Stomach (tissue), 8 donors: ENCODE measurements at regions not wholly inside any gene's neighbourhood (a gene's known extent, or its start where the extent isn't known, plus 50 kb on each side); places are given as distances from the start of the nearest gene placed in this dataset.

Source experiments
- DNase-seq, 2 donors: peaks; one replicate each; pipeline versions ENCODE4 v3.0.0 to v3.0.0-alpha.2; 2013 to 2019
- H3K27ac ChIP-seq, 5 donors: fragments of 200-600 bp in 4 of 5; sonication (generic) in 4 of 5; one replicate each; pipeline ENCODE4 v1.5.1; 2013 to 2019; ENCODE audit warnings: mild to moderate bottlenecking in 1 of 5, moderate library complexity in 1 of 5
- H3K27me3 ChIP-seq, 3 donors: fragments of 200-600 bp; sonication (generic); one replicate each; pipeline ENCODE4 v1.5.1; 2017 to 2019; ENCODE audit warnings: mixed run types in 1 of 3
- H3K36me3 ChIP-seq, 4 donors: fragments of 200-600 bp; sonication (generic); 1 replicate in 3 of 4; 2 replicates in 1 of 4; pipeline ENCODE4 v1.5.1; 2016 to 2019
- H3K4me1 ChIP-seq, 4 donors: fragments of 200-600 bp; sonication (generic); one replicate each; pipeline ENCODE4 v1.5.1; 2016 to 2019
- H3K4me3 ChIP-seq, 4 donors: fragments of 200-600 bp; sonication (generic) in 3 of 4; one replicate each; pipeline ENCODE4 v1.5.1; 2016 to 2019; ENCODE audit warnings: mild to moderate bottlenecking in 1 of 4
- H3K9me3 ChIP-seq, 4 donors: fragments of 200-600 bp; sonication (generic); one replicate each; pipeline ENCODE4 v1.5.1; 2016 to 2019
- CTCF ChIP-seq, 7 experiments: fragments of 450-650 bp in 4 of 7; fragments of 200-600 bp in 3 of 7; sonication (generic) in 3 of 7; IDR thresholded peaks; one replicate each; pipeline ENCODE4 v1.5.1; 2016 to 2019; ENCODE audit warnings: antibody characterized with exemption in 7 of 7, control low read depth in 2 of 7, mild to moderate bottlenecking in 1 of 7
- EP300 ChIP-seq: sonication (generic); formaldehyde crosslinking; IDR thresholded peaks from one replicate; pipeline ENCODE4 v1.6.1; 2017; ENCODE audit warnings: antibody characterized with exemption
- POLR2A ChIP-seq, 4 donors: fragments of 450-650 bp; IDR thresholded peaks; one replicate each; pipeline ENCODE4 v1.6.1; 2016; ENCODE audit warnings: antibody characterized with exemption in 4 of 4, control low read depth in 2 of 4, mild to moderate bottlenecking in 1 of 4, moderate library complexity in 1 of 4
- POLR2AphosphoS5 ChIP-seq, 3 donors: sonication (generic); formaldehyde crosslinking; IDR thresholded peaks; one replicate each; pipeline ENCODE4 v1.6.1; 2016; ENCODE audit warnings: antibody characterized with exemption in 3 of 3
- WGBS, 5 donors: extraction: QIAGEN DNeasy Blood & Tissue Kit in 3 of 5; methylation state at CpG; one replicate each; pipeline versions ENCODE4 v1.1.5 to v1.1.7; 2013 to 2018; 5-methylcytosine and 5-hydroxymethylcytosine counted together
- intact Hi-C: fragments of 100-400 bp; cut with DNase I; formaldehyde crosslinking; loops from one replicate; pipeline ENCODE4 v1.15.1; 2023; ENCODE audit warnings: low total_unique reads
- donor health status: healthy with polysubstance abuse.
- donor health status: Bipolar disorder and iron deficiency.
- donor health status: healthy.

GRCh38 chr9:111154081-111154562, 115.9 kb upstream of the LPAR1 start:
- H3K4me3 ChIP-seq: no peak overlapping the region
- no peaks in the 10 kb centered on the region for H3K36me3 ChIP-seq
- TF ChIP-seq POLR2A (IDR thresholded peaks at IDR 0.05) (no peak), POLR2AphosphoS5 (IDR thresholded peaks at IDR 0.05) (no peak), EP300 (no peak), CTCF (IDR thresholded peaks at IDR 0.05) (no peak)
- H3K27me3 ChIP-seq: no peaks in the 10 kb centered on the region
- 88 to 95% (median 93%) methylated on average over 1 of the region's 1 CpG for WGBS, 5 donors
- no peak for DNase-seq
- intact Hi-C loops: no loop called here
- H3K4me1 ChIP-seq: peaks cover 0 to 3% (median 0%) of the 10 kb centered on the region in 4 donors
- no peak overlapping the region for H3K27ac ChIP-seq
- H3K9me3 ChIP-seq: no peaks in the 10 kb centered on the region

- TF ChIP-seq POLR2AphosphoS5 (IDR thresholded peaks at IDR 0.05): no peak
- no peak for TF ChIP-seq EP300
- TF ChIP-seq CTCF (IDR thresholded peaks at IDR 0.05): no peak
- no peak for TF ChIP-seq POLR2A (IDR thresholded peaks at IDR 0.05)
- WGBS, 5 donors: 77 to 89% (median 82%) methylated on average over 1 to 2 of the region's 2 CpGs
Measured at GRCh38 chr9:111152614-111153406, 114.5 kb upstream of the LPAR1 start.

GRCh38 chr9:111151537-111151936, 113.3 kb upstream of the LPAR1 start:
- Histone ChIP-seq H3K4me3 (no peak overlapping the region), H3K36me3 (no peaks in the 10 kb centered on the region), H3K4me1 (peaks cover 0 to 3% (median 0%) of the 10 kb centered on the region in 4 donors), H3K27ac (no peak overlapping the region), H3K9me3 (no peaks in the 10 kb centered on the region), H3K27me3 (no peaks in the 10 kb centered on the region)
- intact Hi-C loops: no loop called here
- WGBS, 5 donors: 67 to 77% (median 70%) methylated on average over 1 of the region's 1 CpG
- no peak for DNase-seq
- TF ChIP-seq POLR2AphosphoS5 (IDR thresholded peaks at IDR 0.05) (no peak), CTCF (IDR thresholded peaks at IDR 0.05) (no peak), POLR2A (IDR thresholded peaks at IDR 0.05) (no peak)

More at GRCh38 chr9:111152614-111153406, 114.5 kb upstream of the LPAR1 start:
- DNase-seq: no peak
- H3K36me3 ChIP-seq: no peaks in the 10 kb centered on the region
- no peaks in the 10 kb centered on the region for H3K9me3 ChIP-seq
- peaks cover 0 to 3% (median 0%) of the 10 kb centered on the region in 4 donors for H3K4me1 ChIP-seq
- H3K27me3 ChIP-seq: no peaks in the 10 kb centered on the region
- no peak overlapping the region for H3K4me3 ChIP-seq
- intact Hi-C loops: no loop called here
- H3K27ac ChIP-seq: no peak overlapping the region

GRCh38 chr9:111150181-111150580, 111.9 kb upstream of the LPAR1 start:
- intact Hi-C loops: no loop called here
- TF ChIP-seq EP300 (no peak), POLR2AphosphoS5 (IDR thresholded peaks at IDR 0.05) (no peak), CTCF (IDR thresholded peaks at IDR 0.05) (no peak), POLR2A (IDR thresholded peaks at IDR 0.05) (no peak)
- 84 to 99% (median 94%) methylated on average over 2 of the region's 2 CpGs for WGBS, 5 donors

More at GRCh38 chr9:111150181-111150580, 111.9 kb upstream of the LPAR1 start:
- DNase-seq: no peak
- Histone ChIP-seq H3K4me1 (peaks cover 0 to 3% (median 0%) of the 10 kb centered on the region in 4 donors), H3K4me3 (no peak overlapping the region), H3K9me3 (no peaks in the 10 kb centered on the region), H3K27me3 (no peaks in the 10 kb centered on the region), H3K27ac (no peak overlapping the region), H3K36me3 (no peaks in the 10 kb centered on the region)
